ENCODE measurements at regions not wholly inside any gene's neighbourhood (a gene's known extent, or its start where the extent isn't known, plus 50 kb on each side); places are given as distances from the start of the nearest gene placed in this dataset.
"Not testable (repeated sequence)": the region's sequence is repeated elsewhere in the genome, so short reads cannot be mapped to it uniquely, and the experiment has no call there.

GRCh38 chr2:136332436-136333095 is 214.6 kb upstream of the CXCR4 start:
- no peak for DNase-seq
- H3K27me3 Mint-ChIP-seq, result no peaks in the 10 kb centered on the region
- H3K9me3 Mint-ChIP-seq, result peaks cover 0 to 4% (median 0%) of the 10 kb centered on the region in 7 donors
- H3K4me3 Mint-ChIP-seq, result peak overlapping the region in 1 of 8 donors; percentile 30
- peaks cover 4 to 9% (median 5%) of the 10 kb centered on the region in 3 donors for H3K4me1 Mint-ChIP-seq
- H3K27ac Mint-ChIP-seq, result peak overlapping the region in 2 of 6 donors; percentile 21 to 39
- no peak for ATAC-seq (ENCODE audit: low read depth in 2 of 2)
- no peaks in the 10 kb centered on the region for H3K36me3 Mint-ChIP-seq

- H3K36me3 Mint-ChIP-seq, result no peaks in the 10 kb centered on the region
- H3K27ac Mint-ChIP-seq, result no peak overlapping the region
- H3K9me3 Mint-ChIP-seq, result peaks cover 0 to 4% (median 0%) of the 10 kb centered on the region in 7 donors
- H3K4me1 Mint-ChIP-seq, result peaks cover 15 to 20% (median 15%) of the 10 kb centered on the region in 3 donors
- DNase-seq, result no peak
- peak overlapping the region in 1 of 8 donors; percentile 63 for H3K4me3 Mint-ChIP-seq
- no peaks in the 10 kb centered on the region for H3K27me3 Mint-ChIP-seq
- ATAC-seq (ENCODE audit: low read depth in 2 of 2), result no peak
Observed at GRCh38 chr2:136331226-136331625, 213.3 kb upstream of the CXCR4 start.

GRCh38 chr2:136328207-136328795 is 210.4 kb upstream of the CXCR4 start:
- Mint-ChIP-seq H3K9me3 (no peaks in the 10 kb centered on the region), H3K4me1 (peaks cover 41 to 50% (median 41%) of the 10 kb centered on the region in 3 donors), H3K4me3 (no peak overlapping the region)

GRCh38 chr2:136327162-136327852 is 209.4 kb upstream of the CXCR4 start:
- Mint-ChIP-seq H3K4me3 (peak overlapping the region; percentile 6 to 77 (median 70)), H3K36me3 (no peaks in the 10 kb centered on the region), H3K27ac (peak overlapping the region; percentile 73 to 92 (median 86)), H3K4me1 (peaks cover 45 to 56% (median 51%) of the 10 kb centered on the region in 3 donors), H3K9me3 (no peaks in the 10 kb centered on the region), H3K27me3 (no peaks in the 10 kb centered on the region)
- ATAC-seq (ENCODE audit: low read depth in 2 of 2) (peak; percentile 66 to 68), DNase-seq (peak; percentile 17)

More at GRCh38 chr2:136328207-136328795, 210.4 kb upstream of the CXCR4 start:
- DNase-seq, result no peak
- H3K27ac Mint-ChIP-seq, result peak overlapping the region in 3 of 6 donors; percentile 7 to 89 (median 71)
- H3K36me3 Mint-ChIP-seq, result no peaks in the 10 kb centered on the region
- no peak for ATAC-seq (ENCODE audit: low read depth in 2 of 2)
- no peaks in the 10 kb centered on the region for H3K27me3 Mint-ChIP-seq

GRCh38 chr2:136325844-136326331 is 207.9 kb upstream of the CXCR4 start:
- H3K4me3 Mint-ChIP-seq, result peak overlapping the region in 5 of 8 donors; percentile 20 to 75 (median 70)
- ATAC-seq (ENCODE audit: low read depth in 2 of 2) (no peak), DNase-seq (no peak)
- H3K36me3 Mint-ChIP-seq, result no peaks in the 10 kb centered on the region
- no peaks in the 10 kb centered on the region for H3K9me3 Mint-ChIP-seq
- H3K4me1 Mint-ChIP-seq, result peaks cover 45 to 58% (median 53%) of the 10 kb centered on the region in 3 donors
- no peaks in the 10 kb centered on the region for H3K27me3 Mint-ChIP-seq
- peak overlapping the region in 5 of 6 donors; percentile 13 to 89 (median 64) for H3K27ac Mint-ChIP-seq

- Mint-ChIP-seq H3K36me3 (no peaks in the 10 kb centered on the region), H3K27me3 (no peaks in the 10 kb centered on the region), H3K27ac (peak overlapping the region; percentile 0 to 89 (median 59)), H3K4me3 (peak overlapping the region in 7 of 8 donors; percentile 1 to 87 (median 72)), H3K4me1 (peaks cover 45 to 59% (median 54%) of the 10 kb centered on the region in 3 donors), H3K9me3 (no peaks in the 10 kb centered on the region)
- peak; percentile 30 to 35 for ATAC-seq (ENCODE audit: low read depth in 2 of 2)
- DNase-seq, result no peak
Observed at GRCh38 chr2:136324966-136325365, 207.0 kb upstream of the CXCR4 start.

- Mint-ChIP-seq H3K4me1 (peaks cover 52 to 66% (median 64%) of the 10 kb centered on the region in 3 donors), H3K4me3 (peak overlapping the region; percentile 6 to 87 (median 78)), H3K27me3 (no peaks in the 10 kb centered on the region), H3K36me3 (no peaks in the 10 kb centered on the region), H3K27ac (peak overlapping the region; percentile 56 to 90 (median 84)), H3K9me3 (no peaks in the 10 kb centered on the region)
- ATAC-seq (ENCODE audit: low read depth in 2 of 2) (peak in 1 of 2 donors; percentile 19), DNase-seq (no peak)
Observed at GRCh38 chr2:136323935-136324334, 206.0 kb upstream of the CXCR4 start.

- no peak for DNase-seq
- H3K36me3 Mint-ChIP-seq, result no peaks in the 10 kb centered on the region
- H3K4me1 Mint-ChIP-seq, result peaks cover 52 to 68% (median 66%) of the 10 kb centered on the region in 3 donors
Observed at GRCh38 chr2:136323195-136323594, 205.2 kb upstream of the CXCR4 start.

GRCh38 chr2:136322428-136322827 is 204.5 kb upstream of the CXCR4 start:
- no peaks in the 10 kb centered on the region for H3K27me3 Mint-ChIP-seq
- ATAC-seq (ENCODE audit: low read depth in 2 of 2), result no peak
- H3K36me3 Mint-ChIP-seq, result no peaks in the 10 kb centered on the region
- no peaks in the 10 kb centered on the region for H3K9me3 Mint-ChIP-seq
- H3K27ac Mint-ChIP-seq, result peak overlapping the region in 5 of 6 donors; percentile 17 to 89 (median 60)
- DNase-seq, result no peak
- H3K4me3 Mint-ChIP-seq, result peak overlapping the region in 1 of 8 donors; percentile 17
- H3K4me1 Mint-ChIP-seq, result peaks cover 47 to 62% (median 60%) of the 10 kb centered on the region in 3 donors

More at GRCh38 chr2:136323195-136323594, 205.2 kb upstream of the CXCR4 start:
- ATAC-seq (ENCODE audit: low read depth in 2 of 2), result no peak
- Mint-ChIP-seq H3K4me3 (peak overlapping the region in 3 of 8 donors; percentile 23 to 72 (median 61)), H3K9me3 (no peaks in the 10 kb centered on the region), H3K27me3 (no peaks in the 10 kb centered on the region), H3K27ac (peak overlapping the region in 3 of 6 donors; percentile 30 to 89 (median 88))

GRCh38 chr2:136319651-136320050 is 201.7 kb upstream of the CXCR4 start:
- Mint-ChIP-seq H3K36me3 (peaks cover 0 to 5% of the 10 kb centered on the region in 2 donors), H3K27ac (peak overlapping the region in 3 of 6 donors; percentile 76 to 90 (median 89)), H3K4me3 (no peak overlapping the region), H3K4me1 (peaks cover 22 to 43% (median 36%) of the 10 kb centered on the region in 3 donors), H3K27me3 (no peaks in the 10 kb centered on the region), H3K9me3 (no peaks in the 10 kb centered on the region)
- DNase-seq (no peak), ATAC-seq (ENCODE audit: low read depth in 2 of 2) (no peak)

GRCh38 chr2:136319237-136319636 is 201.3 kb upstream of the CXCR4 start:
- Mint-ChIP-seq H3K4me3 (peak overlapping the region in 1 of 8 donors; percentile 19), H3K27ac (peak overlapping the region in 5 of 6 donors; percentile 13 to 90 (median 89))
- DNase-seq, result no peak

GRCh38 chr2:136314240-136314639 is 196.3 kb upstream of the CXCR4 start:
- no peaks in the 10 kb centered on the region for H3K27me3 Mint-ChIP-seq
- peaks cover 0 to 5% of the 10 kb centered on the region in 2 donors for H3K36me3 Mint-ChIP-seq
- ATAC-seq (ENCODE audit: low read depth in 2 of 2), result no peak
- peaks cover 12 to 20% (median 15%) of the 10 kb centered on the region in 3 donors for H3K4me1 Mint-ChIP-seq
- no peak for DNase-seq
- no peak overlapping the region for H3K4me3 Mint-ChIP-seq
- no peak overlapping the region for H3K27ac Mint-ChIP-seq
- H3K9me3 Mint-ChIP-seq, result no peaks in the 10 kb centered on the region

More at GRCh38 chr2:136319237-136319636, 201.3 kb upstream of the CXCR4 start:
- Mint-ChIP-seq H3K9me3 (no peaks in the 10 kb centered on the region), H3K4me1 (peaks cover 18 to 39% (median 32%) of the 10 kb centered on the region in 3 donors), H3K27me3 (no peaks in the 10 kb centered on the region), H3K36me3 (peaks cover 0 to 5% of the 10 kb centered on the region in 2 donors)
- no peak for ATAC-seq (ENCODE audit: low read depth in 2 of 2)

GRCh38 chr2:136312568-136312967 is 194.6 kb upstream of the CXCR4 start:
- H3K27me3 Mint-ChIP-seq; ATAC-seq (ENCODE audit: low read depth in 2 of 2); H3K36me3 Mint-ChIP-seq; H3K9me3 Mint-ChIP-seq; DNase-seq; H3K4me3 Mint-ChIP-seq; H3K27ac Mint-ChIP-seq: not testable (repeated sequence)
- H3K4me1 Mint-ChIP-seq, result peaks cover 9 to 18% (median 15%) of the 10 kb centered on the region in 3 donors

Data from naive B cell (primary cell).